Breast epithelium (tissue), 3 donors: ENCODE measurements at regions not wholly inside any gene's neighbourhood (a gene's known extent, or its start where the extent isn't known, plus 50 kb on each side); places are given as distances from the start of the nearest gene placed in this dataset.

Source experiments
- CTCF ChIP-seq, 3 donors: fragments of 450-650 bp; IDR thresholded peaks; one replicate each; pipeline ENCODE4 v1.5.1; 2016 to 2017; ENCODE audit warnings: antibody characterized with exemption in 3 of 3, mild to moderate bottlenecking in 3 of 3, moderate library complexity in 3 of 3
- POLR2A ChIP-seq: fragments of 450-650 bp; IDR thresholded peaks from one replicate; pipeline ENCODE4 v1.6.1; 2016; ENCODE audit warnings: antibody characterized with exemption, mild to moderate bottlenecking, moderate library complexity
- POLR2AphosphoS5 ChIP-seq, 3 donors: sonication (generic); formaldehyde crosslinking; IDR thresholded peaks; one replicate each; pipeline ENCODE4 v1.6.1; 2017; ENCODE audit warnings: antibody characterized with exemption in 3 of 3

- TF ChIP-seq CTCF (IDR thresholded peaks at IDR 0.05) (no peak), POLR2A (no peak), POLR2AphosphoS5 (IDR thresholded peaks at IDR 0.05) (no peak)
These were observed 1035.2 kb upstream of the SLIT2 start for GRCh38 chr4:19216476-19216875.
